Activated CD8-positive, alpha-beta T cell treated with anti-CD3 and anti-CD28 coated beads for 36 hours (primary cell): ENCODE measurements at regions not wholly inside any gene's neighbourhood (a gene's known extent, or its start where the extent isn't known, plus 50 kb on each side); places are given as distances from the start of the nearest gene placed in this dataset.
"Not testable (repeated sequence)": the region's sequence is repeated elsewhere in the genome, so short reads cannot be mapped to it uniquely, and the experiment has no call there.

Experiments used
- ATAC-seq: fragments of 200-7000 bp; cut with Tn5 transposase; one replicate; pipeline ENCODE4 v1.10.0; 2021; ENCODE audit warnings: mild to moderate bottlenecking, moderate library complexity
- CTCF ChIA-PET: fragments of 350-600 bp; sonication (Branson Sonifier 250); formaldehyde crosslinking; loops from one replicate; lab custom pipeline; 2021; ENCODE audit warnings: antibody characterized with exemption; lab: Charles Lee
- POLR2A ChIA-PET: fragments of 350-600 bp; sonication (Branson Sonifier 250); formaldehyde crosslinking; loops from one replicate; lab custom pipeline; 2021; ENCODE audit warnings: antibody characterized with exemption; lab: Charles Lee
- DNase-seq: peaks from one replicate; pipeline ENCODE4 v3.0.0-alpha.2; 2020
- H3K27ac Mint-ChIP-seq: one replicate; pipeline ENCODE4 v1.8.0; 2021; ENCODE audit warnings: mild to moderate bottlenecking, mixed read lengths
- H3K27me3 Mint-ChIP-seq: one replicate; pipeline ENCODE4 v1.8.0; 2021; ENCODE audit warnings: mixed read lengths
- H3K36me3 Mint-ChIP-seq: one replicate; pipeline ENCODE4 v1.8.0; 2021; ENCODE audit warnings: low read depth, mixed read lengths
- H3K4me1 Mint-ChIP-seq: one replicate; pipeline ENCODE4 v1.8.0; 2021; ENCODE audit warnings: low read depth, mixed read lengths
- H3K4me3 Mint-ChIP-seq: one replicate; pipeline ENCODE4 v1.8.0; 2021; ENCODE audit warnings: mild to moderate bottlenecking, moderate library complexity, mixed read lengths
- H3K9me3 Mint-ChIP-seq: one replicate; pipeline ENCODE4 v1.8.0; 2021; ENCODE audit warnings: mixed read lengths
- CTCF ChIP-seq: fragments of 200-600 bp; IDR thresholded peaks from one replicate; pipeline ENCODE4 v1.8.0; 2022; ENCODE audit warnings: antibody characterized with exemption, mild to moderate bottlenecking
- intact Hi-C: fragments of 100-400 bp; cut with micrococcal nuclease; formaldehyde crosslinking; loops from one replicate; pipeline ENCODE4 v1.10.0; 2022

DNA sequence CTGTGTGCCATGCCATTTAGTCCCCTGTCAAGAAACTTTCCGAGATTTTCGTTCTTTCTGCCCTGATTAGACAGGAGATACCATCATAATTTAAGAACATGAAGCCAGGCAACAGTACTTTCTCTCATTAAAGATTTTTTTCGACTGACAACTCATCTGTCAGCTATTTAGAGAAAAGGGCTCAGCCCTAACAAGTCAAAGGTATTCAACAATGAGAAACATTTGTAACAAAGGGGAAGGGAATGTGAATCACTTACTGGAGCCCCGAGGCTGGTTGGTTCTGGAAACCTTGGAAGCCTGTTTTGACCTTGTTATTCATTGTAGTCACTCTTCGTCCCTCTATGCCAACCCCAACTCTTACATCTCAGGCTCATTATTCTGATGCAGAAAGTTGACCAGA lies 199.4 kb downstream of the SPP2 start:
- H3K4me3 Mint-ChIP-seq = no peak overlapping the region

GRCh38 chr2:234249034-234249735 lies 198.7 kb downstream of the SPP2 start:
- Mint-ChIP-seq H3K27me3 (no peaks in the 10 kb centered on the region), H3K27ac (no peak overlapping the region), H3K36me3 (no peaks in the 10 kb centered on the region), H3K4me3 (no peak overlapping the region), H3K9me3 (no peaks in the 10 kb centered on the region), H3K4me1 (peaks cover under 1% of the 10 kb centered on the region)
- intact Hi-C loops = no loop called here
- CTCF ChIA-PET = interaction anchor here (2.1 kb wide), 1 partner anchor 39 kb away, joined by 5 read pairs; no protein-coding TSS in a partner anchor
- no peak for TF ChIP-seq CTCF
- no peak for ATAC-seq
- POLR2A ChIA-PET = interaction anchor here (0.8 kb wide), 1 partner anchor 32 kb away, joined by 3 read pairs; no protein-coding TSS in a partner anchor
- no peak for DNase-seq

More for the DNA sequence above, 199.4 kb downstream of the SPP2 start:
- TF ChIP-seq CTCF = no peak
- Mint-ChIP-seq H3K27me3 (no peaks in the 10 kb centered on the region), H3K4me1 (no peaks in the 10 kb centered on the region), H3K27ac (no peak overlapping the region), H3K9me3 (no peaks in the 10 kb centered on the region), H3K36me3 (no peaks in the 10 kb centered on the region)
- intact Hi-C loops = no loop called here
- POLR2A ChIA-PET = no interaction called here
- ATAC-seq (no peak), DNase-seq (no peak)
- CTCF ChIA-PET = no interaction called here

DNA sequence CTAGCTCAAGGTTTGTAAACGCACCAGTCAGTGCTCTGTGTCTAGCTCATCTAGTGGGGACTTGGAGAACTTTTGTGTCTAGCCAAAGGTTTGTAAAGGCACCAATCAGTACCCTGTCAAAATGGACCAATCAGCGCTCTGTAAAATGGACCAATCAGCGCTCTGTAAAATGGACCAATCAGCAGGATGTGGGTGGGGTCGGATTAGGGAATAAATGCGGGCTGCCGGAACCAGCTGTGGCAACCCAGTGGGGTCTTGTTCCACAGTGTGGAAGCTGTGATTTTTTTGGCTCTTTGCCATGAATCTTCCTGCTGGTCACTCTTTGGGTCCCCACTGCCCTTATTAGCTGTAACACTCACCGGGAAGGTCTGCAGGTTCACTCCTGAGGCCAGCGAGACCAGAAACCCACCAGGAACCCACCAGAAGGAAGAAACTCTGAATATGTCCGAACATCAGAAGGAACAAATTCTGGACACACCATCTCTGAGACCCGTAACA lies 197.8 kb downstream of the SPP2 start:
- POLR2A ChIA-PET, H3K4me3 Mint-ChIP-seq: not testable (repeated sequence)

GRCh38 chr2:234247453-234248180 lies 197.1 kb downstream of the SPP2 start:
- CTCF ChIA-PET = interaction anchor here (0.9 to 2.1 kb wide), 3 partner anchors 10 to 112 kb away, joined by 3 to 5 read pairs (median 4); no protein-coding TSS in a partner anchor
- POLR2A ChIA-PET = interaction anchor here (1.3 kb wide), 1 partner anchor 11 kb away, joined by 3 read pairs; no protein-coding TSS in a partner anchor
- Mint-ChIP-seq H3K27me3 (no peaks in the 10 kb centered on the region), H3K4me1 (peaks cover 6% of the 10 kb centered on the region), H3K9me3 (no peaks in the 10 kb centered on the region), H3K36me3 (no peaks in the 10 kb centered on the region), H3K4me3 (no peak overlapping the region), H3K27ac (no peak overlapping the region)
- ATAC-seq = no peak
- intact Hi-C loops = no loop called here
- TF ChIP-seq CTCF = no peak
- no peak for DNase-seq

More for the DNA sequence above, 197.8 kb downstream of the SPP2 start:
- H3K4me1 Mint-ChIP-seq, H3K27ac Mint-ChIP-seq, intact Hi-C loops, H3K27me3 Mint-ChIP-seq, ATAC-seq, DNase-seq, H3K9me3 Mint-ChIP-seq, H3K36me3 Mint-ChIP-seq: not testable (repeated sequence)
- CTCF ChIA-PET = interaction anchor here (0.9 to 2.1 kb wide), 3 partner anchors 11 to 112 kb away, joined by 3 to 5 read pairs (median 4); no protein-coding TSS in a partner anchor

DNA sequence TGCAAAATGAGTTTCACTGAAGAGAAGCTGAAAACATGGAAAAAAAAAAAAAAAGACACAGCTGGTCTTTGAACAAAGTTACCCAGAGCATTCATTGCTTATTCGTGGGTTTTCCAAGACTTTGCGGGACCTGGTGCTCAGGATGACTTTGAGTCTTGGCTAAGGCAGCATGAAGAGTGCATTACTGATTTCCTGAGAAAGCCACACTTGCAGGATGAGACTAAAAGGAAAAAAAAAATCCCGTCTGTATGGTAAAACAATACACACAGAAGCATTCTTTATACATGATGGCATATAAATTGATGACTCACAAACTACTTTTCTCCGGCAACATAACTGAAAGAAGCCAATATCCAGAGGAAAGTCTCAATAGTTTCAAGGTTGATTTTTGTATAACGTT lies 195.4 kb downstream of the SPP2 start:
- Mint-ChIP-seq H3K36me3 (no peaks in the 10 kb centered on the region), H3K9me3 (no peaks in the 10 kb centered on the region), H3K27me3 (no peaks in the 10 kb centered on the region), H3K4me1 (peaks cover 6% of the 10 kb centered on the region), H3K27ac (no peak overlapping the region), H3K4me3 (no peak overlapping the region)
- intact Hi-C loops = no loop called here
- CTCF ChIA-PET = interaction anchor here (0.7 to 1.4 kb wide), 3 partner anchors 43 to 299 kb away, joined by 3 to 4 read pairs (median 3); no protein-coding TSS in a partner anchor
- POLR2A ChIA-PET = no interaction called here
- no peak for DNase-seq
- no peak for TF ChIP-seq CTCF
- no peak for ATAC-seq
